ENCODE measurements at regions not wholly inside any gene's neighbourhood (a gene's known extent, or its start where the extent isn't known, plus 50 kb on each side); places are given as distances from the start of the nearest gene placed in this dataset.
A peak's percentile ranks its signal among the peaks of the same experiment; 100 is the strongest.

- intact Hi-C loops (cut with micrococcal nuclease) = loop anchor here (2.0 to 5.0 kb wide), 2 partner anchors 55 kb away; no protein-coding TSS in a partner anchor
- Mint-ChIP-seq H3K4me1 (peaks cover 39% of the 10 kb centered on the region), H3K36me3 (peaks cover 0 to 6% of the 10 kb centered on the region in 2 donors), H3K4me3 (no peak overlapping the region), H3K9me3 (peaks cover 0 to 2% (median 0%) of the 10 kb centered on the region in 7 donors), H3K27me3 (ENCODE audit: low read depth in 3 of 3) (peaks cover 1 to 14% (median 4%) of the 10 kb centered on the region in 3 donors), H3K27ac (peak overlapping the region in 4 of 7 donors; percentile 16 to 76 (median 54))
- Histone ChIP-seq H2AFZ (ENCODE audit: insufficient read depth, low read depth, low read length, poor library complexity, severe bottlenecking) (peak overlapping the region; percentile 60), H3K4me3 (replicated peaks in 1 of 3; ENCODE audit: low read depth in 2 of 3, low read length in 3 of 3) (no peak overlapping the region), H3K79me2 (ENCODE audit: insufficient read depth, low read length) (no peaks in the 10 kb centered on the region), H3K27me3 (ENCODE audit: control insufficient read depth in 2 of 2, insufficient read depth in 2 of 2, low read length in 2 of 2) (no peaks in the 10 kb centered on the region), H3K9ac (ENCODE audit: insufficient read depth, low read length, poor library complexity, severe bottlenecking) (no peak overlapping the region), H3K4me1 (ENCODE audit: control insufficient read depth in 1 of 2, insufficient read depth in 2 of 2, low read length in 2 of 2) (peaks cover 35 to 40% of the 10 kb centered on the region in 2 donors), H3K36me3 (replicated peaks in 1 of 2; ENCODE audit: control insufficient read depth in 1 of 2, insufficient read depth in 2 of 2, low read length in 2 of 2) (no peaks in the 10 kb centered on the region), H3K4me2 (replicated peaks; ENCODE audit: extremely low read depth, low read length, poor library complexity, severe bottlenecking) (no peak overlapping the region), H3K9me3 (replicated peaks in 1 of 2; ENCODE audit: control insufficient read depth in 1 of 2, insufficient read depth in 1 of 2, low read length in 2 of 2) (no peaks in the 10 kb centered on the region), H4K20me1 (ENCODE audit: insufficient read depth, low read length) (no peaks in the 10 kb centered on the region), H3K27ac (ENCODE audit: low read depth in 1 of 2, low read length in 2 of 2) (no peak overlapping the region)
- TF ChIP-seq CTCF (IDR thresholded peaks at IDR 0.05) = no peak
- WGBS (ENCODE audit: insufficient coverage) = 95% methylated on average over 6 of the region's 8 CpGs
- peak in 1 of 3 donors; percentile 2 for DNase-seq
Measured at GRCh38 chr6:169991913-169992312, 240.5 kb downstream of the ERMARD start.

- H3K4me3 Mint-ChIP-seq = no peak overlapping the region
- H3K4me1 Mint-ChIP-seq = peaks cover 39% of the 10 kb centered on the region
Measured at GRCh38 chr6:169991031-169991390, 239.6 kb downstream of the ERMARD start.

More at GRCh38 chr6:169991031-169991390, 239.6 kb downstream of the ERMARD start:
- Mint-ChIP-seq H3K27ac (peak overlapping the region in 2 of 7 donors; percentile 77 to 87), H3K36me3 (peaks cover 0 to 6% of the 10 kb centered on the region in 2 donors), H3K27me3 (ENCODE audit: low read depth in 3 of 3) (peaks cover 1 to 14% (median 4%) of the 10 kb centered on the region in 3 donors), H3K9me3 (peaks cover 0 to 2% (median 0%) of the 10 kb centered on the region in 7 donors)
- Histone ChIP-seq H3K4me3 (replicated peaks in 1 of 3; ENCODE audit: low read depth in 2 of 3, low read length in 3 of 3) (no peak overlapping the region), H3K27me3 (ENCODE audit: control insufficient read depth in 2 of 2, insufficient read depth in 2 of 2, low read length in 2 of 2) (no peaks in the 10 kb centered on the region), H3K4me1 (ENCODE audit: control insufficient read depth in 1 of 2, insufficient read depth in 2 of 2, low read length in 2 of 2) (peaks cover 33 to 37% of the 10 kb centered on the region in 2 donors), H3K9me3 (replicated peaks in 1 of 2; ENCODE audit: control insufficient read depth in 1 of 2, insufficient read depth in 1 of 2, low read length in 2 of 2) (no peaks in the 10 kb centered on the region), H4K20me1 (ENCODE audit: insufficient read depth, low read length) (no peaks in the 10 kb centered on the region), H3K36me3 (replicated peaks in 1 of 2; ENCODE audit: control insufficient read depth in 1 of 2, insufficient read depth in 2 of 2, low read length in 2 of 2) (no peaks in the 10 kb centered on the region), H3K4me2 (replicated peaks; ENCODE audit: extremely low read depth, low read length, poor library complexity, severe bottlenecking) (no peak overlapping the region), H3K9ac (ENCODE audit: insufficient read depth, low read length, poor library complexity, severe bottlenecking) (peak overlapping the region; percentile 31), H3K79me2 (ENCODE audit: insufficient read depth, low read length) (no peaks in the 10 kb centered on the region), H2AFZ (ENCODE audit: insufficient read depth, low read depth, low read length, poor library complexity, severe bottlenecking) (peak overlapping the region; percentile 46), H3K27ac (ENCODE audit: low read depth in 1 of 2, low read length in 2 of 2) (peak overlapping the region; percentile 67 to 74)
- DNase-seq = no peak
- WGBS (ENCODE audit: insufficient coverage) = 76% methylated on average over 7 of the region's 8 CpGs
- intact Hi-C loops (cut with micrococcal nuclease) = loop anchor here (2.0 to 5.0 kb wide), 2 partner anchors 56 kb away; no protein-coding TSS in a partner anchor
- no peak for TF ChIP-seq CTCF (IDR thresholded peaks at IDR 0.05)

Measured in CD14-positive monocyte (primary cell).